HEK293 (cell line): ENCODE measurements at regions not wholly inside any gene's neighbourhood (a gene's known extent, or its start where the extent isn't known, plus 50 kb on each side); places are given as distances from the start of the nearest gene placed in this dataset.

Source experiments
- CTCF ChIA-PET: fragments of 350-600 bp; formaldehyde crosslinking; extraction: SDS; loops from one replicate; lab custom pipeline; 2021; ENCODE audit warnings: antibody characterized with exemption; lab: Yijun Ruan, JAX
- POLR2A ChIA-PET: fragments of 300-600 bp; formaldehyde crosslinking; extraction: SDS; loops from one replicate; lab custom pipeline; 2020; ENCODE audit warnings: antibody characterized with exemption, inconsistent platforms; lab: Yijun Ruan, JAX
- H3K27ac ChIP-seq: fragments of 200-500 bp; sonication (Bioruptor generic); 2 replicates; pipeline ENCODE4 v1.5.1; 2014; ENCODE audit warnings: low read depth, low read length, control low read depth, inconsistent platforms; ENCODE audit errors: extremely low read depth
- H3K36me3 ChIP-seq, 2 experiments: fragments of 200-500 bp in 1 of 2; sonication (Bioruptor generic) in 1 of 2; 1 replicate in 1 of 2; 2 replicates in 1 of 2; pipeline ENCODE4 v1.5.1; 2014 to 2017; ENCODE audit warnings: inconsistent platforms in 2 of 2, low read length in 2 of 2; ENCODE audit not compliant: control insufficient read depth in 2 of 2, insufficient read depth in 1 of 2
- H3K4me1 ChIP-seq: fragments of 200-500 bp; sonication (Bioruptor generic); 2 replicates; pipeline ENCODE4 v1.5.1; 2014; ENCODE audit warnings: mild to moderate bottlenecking, low read length, inconsistent platforms; ENCODE audit not compliant: control insufficient read depth, insufficient read depth
- H3K4me3 ChIP-seq: 2 replicates; pipeline ENCODE4 v1.5.1; 2011; ENCODE audit warnings: low read depth, mild to moderate bottlenecking, control low read depth, low read length, moderate library complexity
- H3K9me3 ChIP-seq: fragments of 200-500 bp; sonication (Bioruptor generic); 2 replicates; pipeline ENCODE4 v1.5.1; 2014; ENCODE audit warnings: low read depth, low read length, inconsistent platforms; ENCODE audit not compliant: control insufficient read depth, insufficient read depth
- AEBP2 ChIP-seq: fragments of 450-650 bp; formaldehyde crosslinking; IDR thresholded peaks from 2 replicates; pipeline ENCODE4 v1.5.1; 2016; ENCODE audit warnings: missing biosample characterization, missing genetic modification characterization, borderline replicate concordance
- FEZF1 ChIP-seq: fragments of 450-650 bp; formaldehyde crosslinking; IDR thresholded peaks from 2 replicates; pipeline ENCODE4 v1.5.1; 2016; ENCODE audit warnings: missing biosample characterization, missing genetic modification characterization
- GLIS1 ChIP-seq: fragments of 450-650 bp; formaldehyde crosslinking; IDR thresholded peaks from 2 replicates; pipeline ENCODE4 v1.5.1; 2016; ENCODE audit warnings: missing biosample characterization, missing genetic modification characterization
- IKZF3 ChIP-seq: fragments of 450-650 bp; IDR thresholded peaks from 2 replicates; pipeline ENCODE4 v1.5.0; 2018; ENCODE audit warnings: missing biosample characterization, mild to moderate bottlenecking, missing genetic modification characterization, moderate library complexity
- OSR2 ChIP-seq: fragments of 450-650 bp; formaldehyde crosslinking; IDR thresholded peaks from 2 replicates; pipeline ENCODE4 v1.5.1; 2016; ENCODE audit warnings: missing biosample characterization, missing genetic modification characterization
- PRDM6 ChIP-seq: fragments of 450-650 bp; formaldehyde crosslinking; IDR thresholded peaks from 2 replicates; pipeline ENCODE4 v1.5.1; 2017; ENCODE audit warnings: missing biosample characterization, missing genetic modification characterization
- SETDB1 ChIP-seq: IDR thresholded peaks from one replicate; pipeline ENCODE4 v1.6.1; 2017; ENCODE audit warnings: mild to moderate bottlenecking, low read length, moderate library complexity, mixed read lengths; ENCODE audit not compliant: insufficient read length
- SP2 ChIP-seq: fragments of 450-650 bp; formaldehyde crosslinking; IDR thresholded peaks from 2 replicates; pipeline ENCODE4 v1.5.1; 2016; ENCODE audit warnings: missing biosample characterization, missing genetic modification characterization
- TRIM28 ChIP-seq: IDR thresholded peaks from 2 replicates; pipeline ENCODE4 v1.6.1; 2011; ENCODE audit warnings: low read length, control low read depth, borderline replicate concordance
- YY2 ChIP-seq: fragments of 450-650 bp; formaldehyde crosslinking; IDR thresholded peaks from 2 replicates; pipeline ENCODE4 v1.5.1; 2016; ENCODE audit warnings: missing biosample characterization, missing genetic modification characterization
- ZBTB21 ChIP-seq: fragments of 450-650 bp; formaldehyde crosslinking; IDR thresholded peaks from 2 replicates; pipeline ENCODE4 v1.5.1; 2017; ENCODE audit warnings: missing biosample characterization, missing genetic modification characterization
- ZBTB48 ChIP-seq: fragments of 450-650 bp; formaldehyde crosslinking; IDR thresholded peaks from 2 replicates; pipeline ENCODE4 v1.5.1; 2016; ENCODE audit warnings: missing biosample characterization, missing genetic modification characterization
- ZFP3 ChIP-seq: fragments of 450-650 bp; formaldehyde crosslinking; IDR thresholded peaks from 2 replicates; pipeline ENCODE4 v1.5.1; 2016; ENCODE audit warnings: low read depth, missing biosample characterization, missing genetic modification characterization
- ZIC2 ChIP-seq: fragments of 450-650 bp; formaldehyde crosslinking; IDR thresholded peaks from 2 replicates; pipeline ENCODE4 v1.5.1; 2016; ENCODE audit warnings: missing biosample characterization, missing genetic modification characterization
- ZNF114 ChIP-seq: fragments of 450-650 bp; formaldehyde crosslinking; IDR thresholded peaks from 2 replicates; pipeline ENCODE4 v1.5.0; 2017; ENCODE audit warnings: missing biosample characterization, missing genetic modification characterization
- ZNF155 ChIP-seq: fragments of 450-650 bp; formaldehyde crosslinking; IDR thresholded peaks from 2 replicates; pipeline ENCODE4 v1.5.1; 2016; ENCODE audit warnings: missing biosample characterization, missing genetic modification characterization
- ZNF211 ChIP-seq: fragments of 450-650 bp; formaldehyde crosslinking; IDR thresholded peaks from 2 replicates; pipeline ENCODE4 v1.5.1; 2016; ENCODE audit warnings: low read depth, missing biosample characterization, missing genetic modification characterization
- ZNF223 ChIP-seq: fragments of 450-650 bp; formaldehyde crosslinking; IDR thresholded peaks from 2 replicates; pipeline ENCODE4 v1.5.1; 2016; ENCODE audit warnings: missing biosample characterization, missing genetic modification characterization
- ZNF266 ChIP-seq: fragments of 450-650 bp; formaldehyde crosslinking; IDR thresholded peaks from 2 replicates; pipeline ENCODE4 v1.5.1; 2016; ENCODE audit warnings: missing biosample characterization, missing genetic modification characterization, low read depth
- ZNF335 ChIP-seq: fragments of 450-650 bp; formaldehyde crosslinking; conservative IDR thresholded peaks from 2 replicates; pipeline ENCODE4 v1.5.1; 2016; ENCODE audit warnings: missing biosample characterization, missing genetic modification characterization
- ZNF341 ChIP-seq: fragments of 450-650 bp; formaldehyde crosslinking; IDR thresholded peaks from 2 replicates; pipeline ENCODE4; 2016; ENCODE audit warnings: low read depth, missing biosample characterization, missing genetic modification characterization
- ZNF391 ChIP-seq: fragments of 450-650 bp; formaldehyde crosslinking; IDR thresholded peaks from 2 replicates; pipeline ENCODE4 v1.5.1; 2016; ENCODE audit warnings: low read depth, missing biosample characterization, missing genetic modification characterization, borderline replicate concordance
- ZNF398 ChIP-seq: fragments of 450-650 bp; formaldehyde crosslinking; IDR thresholded peaks from 2 replicates; pipeline ENCODE4 v1.5.1; 2017; ENCODE audit warnings: missing biosample characterization, missing genetic modification characterization
- ZNF48 ChIP-seq: fragments of 450-650 bp; formaldehyde crosslinking; IDR thresholded peaks from 2 replicates; pipeline ENCODE4 v1.5.1; 2016; ENCODE audit warnings: missing biosample characterization, missing genetic modification characterization
- ZNF529 ChIP-seq: fragments of 450-650 bp; formaldehyde crosslinking; IDR thresholded peaks from 2 replicates; pipeline ENCODE4 v1.5.1; 2017; ENCODE audit warnings: missing genetic modification characterization, missing biosample characterization; ENCODE audit not compliant: insufficient replicate concordance
- ZNF544 ChIP-seq: fragments of 450-650 bp; formaldehyde crosslinking; IDR thresholded peaks from 2 replicates; pipeline ENCODE4 v1.5.0; 2017; ENCODE audit warnings: missing biosample characterization, missing genetic modification characterization
- ZNF747 ChIP-seq: fragments of 450-650 bp; formaldehyde crosslinking; IDR thresholded peaks from 2 replicates; pipeline ENCODE4 v1.5.1; 2016; ENCODE audit warnings: missing biosample characterization, missing genetic modification characterization
- ZNF843 ChIP-seq: fragments of 450-650 bp; formaldehyde crosslinking; IDR thresholded peaks from 2 replicates; pipeline ENCODE4 v1.5.1; 2016; ENCODE audit warnings: missing biosample characterization, missing genetic modification characterization
- ZSCAN18 ChIP-seq: fragments of 450-650 bp; formaldehyde crosslinking; IDR thresholded peaks from 2 replicates; pipeline ENCODE4 v1.5.1; 2016; ENCODE audit warnings: missing biosample characterization, missing genetic modification characterization
- ZXDB ChIP-seq: fragments of 450-650 bp; formaldehyde crosslinking; IDR thresholded peaks from 2 replicates; pipeline ENCODE4 v1.5.1; 2016; ENCODE audit warnings: missing biosample characterization, missing genetic modification characterization
- TF ChIP-seq, protein P1 (sequence below): fragments of 450-650 bp; formaldehyde crosslinking; IDR thresholded peaks from 2 replicates; pipeline ENCODE4 v1.5.1; 2016; ENCODE audit warnings: missing biosample characterization, missing genetic modification characterization
- TF ChIP-seq, protein P2 (sequence below): fragments of 450-650 bp; formaldehyde crosslinking; IDR thresholded peaks from 2 replicates; pipeline ENCODE4 v1.5.1; 2016; ENCODE audit warnings: missing biosample characterization, missing genetic modification characterization, low read depth

GRCh38 chr1:118504867-118505266 lies 319.8 kb upstream of the SPAG17 start (continued):
- TF ChIP-seq, protein P1, sequence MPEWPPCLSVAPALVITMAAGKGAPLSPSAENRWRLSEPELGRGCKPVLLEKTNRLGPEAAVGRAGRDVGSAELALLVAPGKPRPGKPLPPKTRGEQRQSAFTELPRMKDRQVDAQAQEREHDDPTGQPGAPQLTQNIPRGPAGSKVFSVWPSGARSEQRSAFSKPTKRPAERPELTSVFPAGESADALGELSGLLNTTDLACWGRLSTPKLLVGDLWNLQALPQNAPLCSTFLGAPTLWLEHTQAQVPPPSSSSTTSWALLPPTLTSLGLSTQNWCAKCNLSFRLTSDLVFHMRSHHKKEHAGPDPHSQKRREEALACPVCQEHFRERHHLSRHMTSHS (tag by site-specific recombination) = no peak
- TF ChIP-seq ZNF391 (tag by site-specific recombination) (no peak), ZBTB21 (tag by site-specific recombination) (no peak), PRDM6 (peak; percentile 90), AEBP2 (tag by site-specific recombination) (no peak), IKZF3 (tag by site-specific recombination) (0 out of 2 replicates have a peak, but pooled peaks have one; percentile 35), ZNF747 (tag by site-specific recombination) (no peak), ZNF843 (0 out of 2 replicates have a peak, but pooled peaks have one; percentile 19), ZBTB48 (tag by site-specific recombination) (peak; percentile 32; the same call in 1 of the 2 replicates), ZNF114 (no peak), ZNF155 (tag by site-specific recombination) (no peak), SETDB1 (no peak), ZNF335 (tag by site-specific recombination) (no peak), ZFP3 (no peak), TRIM28 (no peak), ZXDB (tag by site-specific recombination) (peak; percentile 11; the same call in 1 of the 2 replicates), ZNF48 (tag by site-specific recombination) (no peak), ZNF529 (no peak), ZNF211 (no peak), ZNF266 (tag by site-specific recombination) (no peak), SP2 (tag by site-specific recombination) (no peak), ZNF544 (no peak)

DNA sequence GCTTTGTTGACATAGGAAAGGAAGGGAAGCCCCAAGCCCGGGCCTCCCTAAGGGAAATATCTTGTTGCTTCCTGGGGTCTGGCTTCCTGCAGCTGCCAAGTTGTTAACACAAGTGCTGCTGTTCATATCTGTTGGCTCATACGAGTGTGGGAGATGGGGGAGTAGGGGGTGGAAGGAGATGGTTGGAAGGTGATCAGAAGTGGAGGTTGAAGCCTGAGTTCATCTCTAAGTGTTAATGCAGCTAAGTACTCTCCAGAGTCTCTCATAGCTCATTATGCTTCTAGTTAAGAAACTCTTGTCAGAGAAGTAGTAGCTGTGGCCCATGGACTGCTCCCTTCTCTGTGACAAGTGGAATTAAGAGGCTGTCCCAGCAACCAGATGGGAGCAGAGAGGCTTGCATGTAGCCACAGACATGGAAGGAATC lies 319.2 kb upstream of the SPAG17 start:
- Histone ChIP-seq H3K4me3 (no peak overlapping the region), H3K36me3 (no peaks in the 10 kb centered on the region), H3K27ac (peak overlapping the region; percentile 55), H3K4me1 (peaks cover 14% of the 10 kb centered on the region; the same call in 1 of the 2 replicates), H3K9me3 (no peaks in the 10 kb centered on the region)
- ChIA-PET POLR2A (no interaction called here), CTCF (interaction anchor here (0.6 kb wide), 1 partner anchor 166 kb away, joined by 7 read pairs; no protein-coding TSS in a partner anchor)
- no peak for TF ChIP-seq YY2 (tag by site-specific recombination)
- peak; percentile 89 for TF ChIP-seq ZNF398 (tag by site-specific recombination)
- TF ChIP-seq ZSCAN18 (tag by site-specific recombination) = 0 out of 2 replicates have a peak, but pooled peaks have one; percentile 26
- TF ChIP-seq, protein P2, sequence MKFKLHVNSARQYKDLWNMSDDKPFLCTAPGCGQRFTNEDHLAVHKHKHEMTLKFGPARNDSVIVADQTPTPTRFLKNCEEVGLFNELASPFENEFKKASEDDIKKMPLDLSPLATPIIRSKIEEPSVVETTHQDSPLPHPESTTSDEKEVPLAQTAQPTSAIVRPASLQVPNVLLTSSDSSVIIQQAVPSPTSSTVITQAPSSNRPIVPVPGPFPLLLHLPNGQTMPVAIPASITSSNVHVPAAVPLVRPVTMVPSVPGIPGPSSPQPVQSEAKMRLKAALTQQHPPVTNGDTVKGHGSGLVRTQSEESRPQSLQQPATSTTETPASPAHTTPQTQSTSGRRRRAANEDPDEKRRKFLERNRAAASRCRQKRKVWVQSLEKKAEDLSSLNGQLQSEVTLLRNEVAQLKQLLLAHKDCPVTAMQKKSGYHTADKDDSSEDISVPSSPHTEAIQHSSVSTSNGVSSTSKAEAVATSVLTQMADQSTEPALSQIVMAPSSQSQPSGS = no peak
- peak; percentile 88 for TF ChIP-seq OSR2 (tag by site-specific recombination)
- TF ChIP-seq ZNF341 (tag by site-specific recombination) = peak; percentile 35; the same call in 1 of the 2 replicates
- peak; percentile 40 for TF ChIP-seq GLIS1 (tag by site-specific recombination)
- no peak for TF ChIP-seq ZNF223 (tag by site-specific recombination)
- peak; percentile 66 for TF ChIP-seq FEZF1 (tag by site-specific recombination)
- TF ChIP-seq ZIC2 (tag by site-specific recombination) = peak; percentile 49
